Activated T-cell treated with anti-CD3 and anti-CD28 coated beads for 4 hours (primary cell): ENCODE measurements at regions not wholly inside any gene's neighbourhood (a gene's known extent, or its start where the extent isn't known, plus 50 kb on each side); places are given as distances from the start of the nearest gene placed in this dataset.

Experiments
- DNase-seq: peaks from one replicate; pipeline ENCODE4 v3.0.0-alpha.2; 2020

DNA sequence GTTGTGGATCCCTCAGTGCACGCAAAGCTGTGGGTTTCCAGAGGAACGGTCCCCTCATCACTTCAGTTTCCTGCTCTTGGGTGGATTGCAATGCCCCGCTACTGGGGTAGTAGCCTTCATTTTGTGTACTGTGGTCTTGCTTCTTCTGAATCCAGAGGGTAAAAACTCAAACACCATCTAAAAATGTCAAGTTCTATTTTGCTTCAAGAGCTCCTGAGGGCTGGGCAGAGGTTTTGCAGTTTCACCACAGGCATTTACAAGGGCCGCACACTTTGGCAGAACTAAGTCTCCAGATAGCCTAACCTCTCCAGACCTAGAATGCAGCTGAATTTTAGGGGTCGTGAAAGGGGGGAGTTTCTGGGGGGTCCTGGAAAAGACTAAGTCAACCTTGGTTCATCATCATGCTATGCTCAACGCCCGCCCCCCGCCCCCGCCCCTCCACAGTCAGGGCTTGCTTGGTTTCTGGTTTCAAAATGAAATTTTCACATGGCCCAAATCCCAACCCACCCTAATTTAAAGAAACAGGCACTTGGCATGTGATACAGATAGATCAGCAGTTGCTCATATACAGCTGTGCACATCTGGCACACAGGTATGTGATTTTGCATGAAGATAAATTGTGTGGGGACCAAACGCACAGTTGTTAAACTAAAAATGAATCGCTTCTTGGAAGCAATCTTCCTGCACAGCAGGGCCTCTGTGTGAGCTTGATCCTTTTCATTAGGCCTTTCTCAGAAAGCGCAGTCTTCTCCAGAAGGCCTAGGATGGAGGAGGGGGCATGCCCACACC lies 329.6 kb downstream of the OSR1 start:
- DNase-seq, result no peak

DNA sequence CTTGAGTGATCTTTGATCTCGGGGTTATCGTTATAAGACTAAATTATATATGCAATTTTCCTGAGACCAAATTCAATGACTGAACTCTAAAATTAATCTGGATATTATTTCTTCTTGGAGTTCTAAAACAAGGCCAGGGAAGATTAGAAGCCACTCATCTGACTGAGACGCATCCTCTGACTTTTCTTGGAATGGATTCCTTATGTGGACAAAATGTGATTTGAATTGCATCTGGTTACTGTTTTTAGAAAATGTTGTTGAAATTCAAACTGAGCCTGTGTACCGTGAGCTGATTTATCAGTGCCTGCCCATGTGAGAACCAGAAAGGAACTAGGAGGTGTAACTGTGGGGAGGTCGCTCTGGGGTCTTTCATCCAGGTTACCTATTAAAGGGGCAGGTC lies 330.8 kb downstream of the OSR1 start:
- DNase-seq, result no peak

DNA sequence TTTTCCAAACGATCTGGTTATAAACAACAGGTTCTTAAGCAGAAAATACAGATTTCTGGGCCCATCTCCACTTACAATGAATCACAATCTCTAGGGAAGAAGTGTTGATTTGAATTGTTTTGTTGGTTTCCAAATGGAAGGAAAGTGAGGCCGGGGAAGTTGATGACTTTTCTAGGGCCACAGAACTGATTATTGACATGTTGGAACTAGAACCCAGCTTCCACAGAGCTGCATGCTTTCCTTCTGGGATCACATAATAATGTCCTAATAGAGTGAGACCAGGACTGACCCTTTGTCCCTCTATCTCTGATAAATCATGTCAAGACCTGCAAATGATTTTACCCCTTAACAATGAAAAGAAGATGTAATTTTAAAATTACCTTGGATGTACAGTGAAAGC lies 332.2 kb downstream of the OSR1 start:
- no peak for DNase-seq

DNA sequence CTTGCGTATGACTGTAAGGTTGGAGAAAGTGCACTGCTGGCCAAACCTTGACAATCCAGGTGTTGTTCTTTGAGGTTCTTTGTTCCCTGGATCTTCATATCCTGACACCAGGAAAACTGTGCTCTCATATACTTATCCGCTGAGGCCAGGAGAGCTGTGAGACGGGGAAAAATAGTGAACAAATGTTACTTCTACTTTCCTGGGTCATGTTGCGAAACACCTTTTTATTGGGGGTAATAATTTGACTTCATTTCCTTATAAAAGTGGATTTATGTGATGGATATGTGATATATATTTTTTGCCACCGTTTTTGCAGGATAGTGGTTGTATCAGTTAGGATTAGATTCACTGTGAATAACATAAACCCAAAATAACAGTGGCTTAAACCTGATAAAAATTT lies 336.1 kb downstream of the OSR1 start:
- no peak for DNase-seq

DNA sequence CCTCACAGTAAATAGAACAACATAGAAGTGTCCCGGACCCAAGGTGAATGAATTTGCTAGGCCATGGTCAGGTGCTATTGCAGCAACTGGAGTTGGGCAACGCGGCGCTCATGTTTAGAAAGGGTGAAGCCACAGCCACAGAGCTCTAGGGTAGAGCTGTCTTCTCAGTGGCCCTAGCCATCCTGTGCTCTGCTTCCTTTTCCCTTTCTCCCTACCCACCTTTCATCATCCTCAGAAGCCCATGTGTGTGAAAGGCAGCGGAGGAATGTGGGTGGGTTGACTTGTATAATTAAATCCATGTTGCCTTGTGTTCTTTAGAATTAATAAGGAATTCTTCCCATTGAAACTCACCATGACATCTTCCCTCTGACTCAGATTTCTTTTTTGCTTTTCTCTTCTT lies 336.7 kb downstream of the OSR1 start:
- DNase-seq, result no peak

DNA sequence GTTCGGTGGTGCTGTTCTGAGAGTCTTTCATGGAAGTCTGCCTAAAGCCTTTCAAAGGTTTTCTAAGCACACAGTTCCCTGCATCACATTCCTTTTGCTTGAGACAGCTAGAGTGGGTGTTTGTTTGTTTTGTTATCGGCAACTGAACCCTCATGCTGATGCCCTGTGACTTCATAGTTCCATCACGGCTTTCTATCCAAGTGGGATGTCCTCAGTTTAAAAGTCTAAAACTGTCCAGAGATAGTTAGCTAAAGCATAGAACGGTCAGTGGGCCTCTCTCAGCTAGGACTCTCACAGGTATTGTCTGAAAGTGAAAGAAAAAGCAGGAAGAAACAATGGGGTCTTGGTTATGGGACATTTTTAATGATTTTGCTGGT lies 337.3 kb downstream of the OSR1 start:
- DNase-seq, result no peak

DNA sequence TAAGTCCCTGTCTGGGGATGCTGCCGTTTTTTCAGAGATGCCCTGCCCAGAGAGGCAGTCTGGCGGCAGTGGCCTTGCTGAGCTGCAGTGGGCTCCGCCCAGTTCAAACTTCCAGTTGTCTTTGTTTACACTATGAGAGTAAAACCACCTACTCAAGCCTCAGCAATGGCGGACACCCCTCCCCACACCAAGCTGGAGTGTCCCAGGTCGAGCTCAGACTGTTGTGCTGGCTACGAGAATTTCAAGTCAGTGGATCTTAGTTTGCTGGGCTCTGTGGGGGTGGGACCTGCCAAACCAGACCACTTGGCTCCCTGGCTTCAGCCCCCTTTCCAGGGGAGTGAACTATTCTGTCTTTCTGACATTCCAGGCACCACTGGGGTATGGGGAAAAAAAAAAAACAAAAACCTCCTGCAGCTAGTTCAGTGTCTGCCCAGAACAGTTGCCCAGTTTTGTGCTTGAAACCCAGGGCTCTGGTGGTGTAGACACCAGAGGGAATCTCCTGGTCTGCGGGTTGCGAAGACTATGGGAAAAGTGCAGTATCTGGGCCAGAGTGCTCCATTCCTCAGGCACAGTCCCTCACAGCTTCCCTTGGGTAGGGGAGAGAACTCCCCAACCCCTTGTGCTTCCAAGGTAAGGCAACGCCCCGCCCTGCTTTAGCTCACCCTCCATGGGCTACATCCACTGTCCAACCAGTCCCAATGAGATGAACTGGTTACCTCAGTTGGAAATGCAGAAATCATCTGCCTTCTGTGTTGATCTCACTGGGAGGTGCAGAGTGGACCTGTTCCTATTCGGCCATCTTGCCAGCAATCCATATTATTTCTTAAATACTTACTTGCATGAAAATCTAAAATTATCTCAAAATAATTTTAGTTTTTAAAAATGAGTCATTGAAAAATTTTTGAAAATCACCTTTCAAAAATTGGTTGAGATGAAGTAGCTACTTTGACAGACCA lies 338.0 kb downstream of the OSR1 start:
- DNase-seq, result no peak

DNA sequence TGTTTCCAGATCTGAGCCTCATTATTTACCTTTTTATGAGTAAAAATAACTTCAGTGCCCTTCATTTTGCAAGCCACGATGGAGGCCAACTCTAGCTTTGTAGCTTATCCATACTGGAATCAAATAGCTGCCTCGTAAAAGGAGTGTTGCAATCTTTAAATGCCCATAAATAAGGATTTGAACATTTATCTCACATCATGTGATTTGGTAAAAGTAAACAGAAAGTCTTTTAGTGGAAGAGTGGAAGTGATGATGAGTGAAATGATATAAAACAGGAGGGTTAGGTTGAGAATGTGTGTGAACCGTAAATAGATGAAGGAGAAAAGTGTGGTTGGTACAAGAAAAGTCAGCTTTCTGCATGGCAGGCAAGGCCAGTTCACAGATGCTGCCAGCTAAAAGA lies 348.9 kb downstream of the OSR1 start:
- no peak for DNase-seq

DNA sequence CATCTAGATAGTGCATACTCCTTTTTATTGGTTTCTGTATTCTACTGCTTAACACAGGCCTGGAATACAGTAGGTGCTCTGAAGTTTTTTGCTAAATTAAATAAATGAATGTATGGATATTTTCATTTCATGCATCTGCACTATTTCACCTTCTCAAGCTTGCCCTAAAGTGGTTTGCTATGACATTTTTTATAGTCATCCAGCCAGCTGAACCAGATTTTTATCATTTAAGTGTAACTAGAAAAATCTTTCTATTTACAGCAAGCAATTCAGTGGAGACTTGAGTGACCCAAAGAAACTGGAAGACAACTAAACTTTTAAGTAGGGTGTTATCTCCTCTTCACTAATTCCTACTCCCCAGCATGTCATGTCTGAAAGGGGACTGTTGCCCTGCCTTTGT lies 354.9 kb downstream of the OSR1 start:
- DNase-seq, result no peak

DNA sequence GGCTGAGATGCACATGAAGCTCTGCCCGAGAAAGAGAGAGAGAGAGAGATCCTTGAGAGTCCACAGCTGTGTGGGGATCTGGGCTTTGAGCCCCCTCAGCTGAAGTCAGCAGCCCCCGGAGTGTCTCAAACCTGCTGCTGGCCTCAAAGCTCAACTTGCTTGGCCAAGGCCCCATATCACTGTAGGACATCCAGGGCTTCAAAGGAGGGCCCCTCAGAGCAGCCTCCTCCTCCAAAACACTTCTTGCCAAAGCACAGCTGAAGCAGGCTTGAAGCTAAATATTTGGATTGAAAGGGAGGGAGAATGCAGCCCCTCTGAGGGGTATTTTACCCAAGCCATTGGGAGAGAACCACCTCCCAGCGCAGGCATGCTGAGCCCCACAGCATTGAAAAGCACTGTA lies 357.6 kb downstream of the OSR1 start:
- no peak for DNase-seq

DNA sequence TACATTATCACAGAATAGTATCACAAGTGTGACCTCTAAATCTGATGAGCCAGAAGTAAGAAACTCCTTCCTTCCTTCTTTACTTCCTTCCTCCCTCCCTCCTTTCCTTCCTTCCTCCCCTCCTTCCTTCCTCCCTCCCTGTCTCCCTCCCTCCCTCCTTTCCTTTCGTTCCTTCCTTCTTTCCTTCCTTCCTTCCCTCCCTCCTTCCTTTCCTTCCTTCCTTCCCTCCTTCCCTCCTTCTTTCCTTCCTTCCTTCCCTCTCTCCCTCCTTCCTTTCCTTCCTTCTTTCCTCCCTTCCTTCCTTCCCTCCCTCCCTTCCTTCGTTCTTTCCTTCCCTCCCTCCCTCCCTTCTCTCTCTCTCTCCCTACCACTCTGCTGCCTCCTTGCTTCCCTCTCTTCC lies 359.2 kb downstream of the OSR1 start:
- no peak for DNase-seq

DNA sequence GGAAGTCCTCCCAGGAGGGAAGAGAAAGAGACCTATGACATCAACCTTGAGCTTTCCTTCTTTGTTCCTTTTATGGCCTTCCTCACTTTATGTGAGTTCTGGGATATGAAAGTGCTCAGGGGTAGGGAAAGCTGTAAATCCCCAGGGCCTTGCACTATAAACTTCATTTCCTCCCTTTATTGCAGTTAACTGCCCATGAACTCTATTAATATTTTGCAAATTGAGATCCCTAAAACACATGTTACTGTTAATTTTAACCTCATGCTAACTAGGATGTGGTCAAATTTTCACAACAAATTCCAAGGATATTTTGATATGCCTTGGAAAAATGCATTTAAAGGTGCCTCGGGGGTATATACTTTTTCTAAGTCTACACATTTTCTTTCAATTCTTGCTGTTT lies 359.9 kb downstream of the OSR1 start:
- no peak for DNase-seq

DNA sequence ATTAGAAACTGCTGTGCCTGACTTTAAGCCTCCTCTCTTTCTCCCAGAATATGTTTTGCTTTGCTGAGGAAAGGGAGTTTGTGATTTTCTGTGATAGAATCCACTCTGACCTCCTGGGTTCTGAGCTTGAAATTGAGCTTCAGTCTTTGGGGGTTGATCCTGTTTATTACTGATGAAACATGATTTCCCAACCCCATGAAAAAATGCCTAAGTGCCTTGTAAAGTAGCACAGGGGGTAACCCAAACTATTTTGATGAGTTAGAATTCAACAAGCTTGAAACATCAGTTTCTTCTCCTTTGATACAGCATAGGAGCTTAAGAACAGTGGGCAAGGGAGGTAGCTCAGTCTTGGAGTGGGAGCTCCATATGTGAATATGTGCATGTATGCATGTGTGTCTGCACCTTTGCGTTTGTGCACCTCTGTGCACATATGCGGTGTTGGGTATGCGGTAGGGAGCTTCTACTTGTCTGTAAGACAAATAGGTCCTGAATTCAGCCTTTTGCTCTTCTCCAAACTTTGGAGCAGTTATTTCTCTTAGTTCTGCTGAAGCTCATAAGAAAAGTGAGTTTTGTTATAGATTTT lies 364.6 kb downstream of the OSR1 start:
- DNase-seq, result no peak

DNA sequence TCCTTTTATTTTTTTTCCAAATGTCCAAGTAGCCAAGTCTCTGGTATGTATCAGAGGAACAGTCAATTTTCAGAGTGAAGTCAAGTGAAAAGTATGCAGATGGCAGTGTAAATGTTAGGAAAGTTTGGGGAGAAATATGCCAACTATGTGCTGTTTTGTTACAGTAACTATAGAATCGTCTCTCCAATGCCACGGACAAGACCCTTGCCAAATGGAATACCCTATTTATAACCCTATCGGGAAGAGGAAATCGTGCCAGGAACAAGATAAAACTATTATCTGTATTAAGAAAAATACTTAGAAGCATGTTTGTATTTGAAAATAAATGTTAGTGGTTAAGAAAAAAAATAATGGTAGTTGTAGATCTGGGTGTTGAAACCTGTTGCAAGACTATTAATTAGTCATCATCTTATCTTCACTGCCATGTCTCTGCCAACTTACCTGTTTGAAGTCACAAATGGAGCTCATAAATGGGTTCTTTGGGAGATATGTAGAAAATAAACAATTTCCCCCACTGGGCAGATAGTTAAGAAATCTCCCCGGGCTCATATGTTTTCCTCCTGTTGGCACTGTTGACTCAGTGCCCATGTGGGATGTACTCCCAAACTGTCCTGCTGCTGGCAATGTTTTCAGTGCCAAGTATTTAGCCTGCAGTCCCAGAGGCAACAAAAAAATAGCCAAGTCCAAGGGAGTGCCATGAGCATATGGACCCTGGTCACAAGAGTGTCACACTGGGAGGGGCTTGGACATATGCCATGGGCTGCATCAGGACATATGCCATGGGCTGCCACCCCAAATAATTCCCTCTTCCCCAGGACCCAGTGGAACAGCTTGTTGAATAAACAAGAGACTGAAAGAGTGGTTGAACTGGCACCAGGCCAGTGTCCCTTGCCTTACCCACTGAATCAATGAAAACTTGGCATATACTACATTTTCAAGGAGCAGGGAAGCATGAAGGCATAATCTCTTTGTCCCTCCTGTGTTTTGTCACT lies 366.9 kb downstream of the OSR1 start:
- DNase-seq, result no peak

DNA sequence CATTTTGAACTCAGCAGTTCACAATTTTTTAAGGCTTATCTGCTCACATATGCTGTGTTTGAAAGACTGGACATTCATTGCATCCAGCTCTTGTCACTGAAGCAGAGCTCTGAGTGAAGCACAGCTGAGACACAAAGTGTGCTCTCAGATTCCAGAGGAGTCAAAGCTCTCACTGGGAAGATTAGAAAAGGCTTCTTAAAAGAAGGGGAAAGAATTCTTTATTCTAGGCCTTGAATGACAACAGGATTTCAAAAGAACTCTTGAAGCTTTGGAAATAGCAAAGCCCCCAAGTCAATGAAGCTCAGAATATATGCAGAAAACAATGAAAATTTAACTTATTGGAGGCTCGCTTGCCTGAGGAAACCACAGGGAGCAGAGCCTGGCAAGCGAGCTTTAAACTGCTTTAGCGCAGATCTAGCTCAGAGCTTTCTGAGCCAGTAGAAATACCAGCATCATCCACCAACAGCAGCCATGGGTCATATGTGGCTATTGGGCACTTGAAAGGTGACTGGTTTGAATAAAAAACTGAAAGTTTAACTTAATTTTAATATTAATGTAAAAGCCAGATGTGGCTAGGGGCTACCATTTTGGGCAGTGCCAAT lies 369.7 kb downstream of the OSR1 start:
- DNase-seq, result no peak

DNA sequence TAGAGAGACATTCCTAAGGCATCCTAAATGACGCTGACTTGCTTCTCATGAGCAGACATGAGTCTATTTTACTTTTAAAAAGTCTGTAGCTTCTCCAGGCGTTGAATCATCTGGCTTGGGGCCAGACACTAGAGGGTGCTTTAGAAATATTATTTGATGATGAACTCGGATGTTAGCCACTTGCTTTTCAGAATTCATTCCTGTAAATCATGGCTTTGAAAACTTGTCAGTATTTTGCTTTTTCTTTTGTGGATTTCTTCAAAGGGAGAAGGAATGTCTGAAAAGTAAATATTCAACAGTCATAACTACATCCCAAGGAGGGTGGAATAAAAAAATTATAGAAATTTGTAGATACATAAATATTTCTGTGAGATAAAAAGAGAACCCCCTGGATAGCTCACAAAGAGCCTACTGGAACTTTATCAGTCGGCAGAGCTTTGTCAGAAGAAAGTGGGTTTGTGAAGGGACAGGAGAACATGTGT lies 370.8 kb downstream of the OSR1 start:
- DNase-seq, result no peak

DNA sequence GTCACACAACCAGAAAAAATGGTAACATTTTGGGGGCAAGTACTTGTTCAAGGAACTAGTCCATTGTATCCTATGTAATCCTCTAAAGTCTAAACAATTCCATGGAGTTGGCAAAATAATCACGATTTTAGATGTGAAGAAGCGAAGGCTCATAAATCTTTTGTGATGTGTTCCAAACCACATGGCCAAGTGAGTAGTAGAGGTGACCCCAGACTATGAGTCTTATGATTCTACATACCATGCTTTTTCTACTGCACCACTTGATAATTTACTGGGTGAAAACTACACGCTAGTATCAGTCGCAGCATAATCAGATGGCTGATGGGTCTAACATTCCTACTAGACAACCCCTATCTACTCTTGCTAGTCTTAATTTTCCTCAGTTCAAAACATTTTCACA lies 371.4 kb downstream of the OSR1 start:
- no peak for DNase-seq

DNA sequence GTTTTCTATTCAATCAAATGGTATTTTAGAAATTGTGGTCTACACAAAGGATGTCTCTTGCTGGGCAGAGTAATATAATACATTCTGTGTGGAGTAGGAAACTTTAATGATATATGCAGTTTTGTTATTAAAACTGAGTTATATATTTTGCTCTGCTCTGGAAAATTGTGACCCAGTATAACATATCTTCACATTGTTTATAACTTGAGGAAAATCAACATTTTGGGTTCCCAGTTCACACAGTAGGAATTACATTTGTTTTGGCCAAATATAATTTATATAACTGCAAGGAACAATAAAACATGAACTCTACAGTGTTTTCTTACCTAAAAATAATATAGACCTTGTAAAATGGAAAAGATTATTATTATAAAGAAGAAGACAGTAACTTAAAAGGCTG lies 372.4 kb downstream of the OSR1 start:
- DNase-seq, result no peak

DNA sequence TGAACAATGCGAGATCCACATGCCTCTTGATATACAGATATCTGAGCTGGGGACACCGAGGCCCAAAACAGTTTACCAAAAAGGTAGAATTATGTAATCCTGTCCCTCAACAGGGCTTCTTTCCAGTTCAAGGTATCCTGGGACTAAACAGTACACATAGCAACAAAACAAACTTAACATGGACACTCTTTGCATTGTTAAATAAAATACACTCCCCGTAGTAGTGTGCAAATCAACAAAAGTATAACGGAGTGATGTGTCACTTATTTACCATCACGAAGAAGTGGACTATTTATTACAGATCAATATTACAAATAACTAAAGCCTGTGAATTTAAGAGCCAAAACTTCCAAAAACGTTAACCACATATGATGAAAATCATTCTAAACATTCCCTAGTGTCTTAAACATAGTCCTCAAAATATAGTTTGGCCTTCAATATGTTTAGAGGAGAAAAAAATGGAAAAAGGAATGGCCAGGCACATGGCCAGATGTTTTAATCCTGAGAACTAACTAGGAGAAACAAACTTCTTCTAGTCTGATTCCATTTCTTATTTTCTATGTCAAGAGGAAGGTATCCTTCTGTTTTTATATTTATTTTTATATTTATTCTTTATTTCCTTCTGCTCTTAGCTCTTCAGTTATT lies 377.5 kb downstream of the OSR1 start:
- DNase-seq, result no peak

DNA sequence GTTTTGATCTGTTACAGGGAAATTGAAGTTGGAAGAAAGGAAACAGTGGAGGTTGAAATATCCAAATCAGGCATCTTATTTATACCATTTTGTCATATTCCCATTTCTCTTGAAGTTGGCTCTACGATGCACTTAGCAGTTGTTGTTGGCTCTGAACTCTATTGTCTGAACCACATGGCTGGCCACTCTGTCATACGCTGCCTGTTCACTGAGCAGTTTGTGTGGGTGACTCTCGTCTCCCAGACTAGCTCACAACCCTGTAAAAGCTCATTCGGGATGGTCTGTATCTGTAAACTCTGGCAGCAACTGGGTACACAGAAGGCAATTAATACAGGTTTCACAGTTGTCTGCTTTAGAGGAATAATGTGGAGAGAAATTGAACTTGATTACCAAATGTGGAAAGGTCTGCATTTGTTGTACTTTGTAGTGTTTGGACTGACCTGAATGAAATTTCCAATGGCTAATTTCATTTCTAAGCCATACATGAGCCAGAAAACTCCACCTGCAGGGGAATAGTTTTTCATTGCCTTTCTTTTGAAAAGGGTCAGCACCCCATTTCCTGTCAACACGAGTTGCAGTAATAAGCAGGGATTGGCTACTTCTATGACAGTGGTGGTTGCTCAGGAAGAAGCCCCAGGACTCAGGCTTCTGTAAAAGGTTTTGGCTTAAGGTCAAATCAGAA lies 378.2 kb downstream of the OSR1 start:
- no peak for DNase-seq

DNA sequence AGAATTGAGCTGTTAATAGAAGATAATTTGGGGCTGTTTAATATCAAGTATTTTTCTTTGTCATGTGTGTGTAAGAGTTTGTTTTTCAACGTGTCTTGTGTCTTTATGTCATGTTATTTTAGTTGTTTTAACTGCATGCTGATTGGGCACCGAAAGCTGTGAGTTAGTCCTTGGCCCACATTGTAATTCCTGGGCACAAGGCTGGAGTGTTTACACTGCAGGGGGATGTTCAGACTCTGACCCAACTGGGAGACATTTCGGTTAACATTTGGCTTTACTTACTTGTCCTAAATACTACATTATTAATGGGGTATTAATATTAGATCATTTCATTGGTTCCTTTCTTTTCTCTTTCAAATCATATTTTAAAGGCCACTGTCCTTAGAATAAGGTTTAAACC lies 381.0 kb downstream of the OSR1 start:
- DNase-seq, result no peak
